ENCODE measurements at regions not wholly inside any gene's neighbourhood (a gene's known extent, or its start where the extent isn't known, plus 50 kb on each side); places are given as distances from the start of the nearest gene placed in this dataset.

- CTCF ChIA-PET = no interaction called here
Observed at GRCh38 chr1:232548691-232549090, 81.2 kb downstream of the SIPA1L2 start.

GRCh38 chr1:232547938-232548484 is 81.9 kb downstream of the SIPA1L2 start:
- no peak for FAIRE-seq
- Histone ChIP-seq H2AFZ (ENCODE audit: low read depth, low read length) (no peak overlapping the region), H3K4me3 (replicated peaks in 1 of 3; ENCODE audit: insufficient read depth in 1 of 3, low read depth in 1 of 3, low read length in 3 of 3) (no peak overlapping the region), H3K9me1 (replicated peaks; ENCODE audit: control insufficient read depth, extremely low read depth, insufficient read depth, low read length) (no peaks in the 10 kb centered on the region), H3K27me3 (ENCODE audit: control insufficient read depth in 2 of 2, insufficient read depth in 2 of 2, low read length in 2 of 2) (no peaks in the 10 kb centered on the region), H3K27ac (ENCODE audit: insufficient read depth, low read depth, low read length) (no peak overlapping the region), H3K9ac (replicated peaks; ENCODE audit: extremely low read depth, insufficient read depth, low read length) (no peak overlapping the region), H3K4me1 (ENCODE audit: control insufficient read depth, extremely low read depth, insufficient read depth, low read length) (no peaks in the 10 kb centered on the region), H3K4me2 (ENCODE audit: insufficient read depth, low read length) (no peak overlapping the region), H4K20me1 (replicated peaks; ENCODE audit: control insufficient read depth, extremely low read depth, insufficient read depth, low read length) (no peaks in the 10 kb centered on the region), H3K79me2 (ENCODE audit: control insufficient read depth, insufficient read depth, low read length) (no peaks in the 10 kb centered on the region), H3K36me3 (ENCODE audit: control insufficient read depth in 2 of 2, extremely low read depth in 1 of 2, insufficient read depth in 2 of 2, low read length in 2 of 2) (no peaks in the 10 kb centered on the region), H3K9me3 (replicated peaks; ENCODE audit: control insufficient read depth, insufficient read depth, low read length) (no peaks in the 10 kb centered on the region)
- intact Hi-C loops (cut with micrococcal nuclease) (no loop called here), dilution Hi-C loops (cut with MboI; ENCODE audit: extremely low pct_ligation_motif_present, low sequenced_read_pairs) (no loop called here)
- BruUV-seq (replicated peaks) = no TSS peak
- DNase-seq (ENCODE audit: low read depth, low spot score) = no peak
- no peak for TF ChIP-seq EZH2 (IDR thresholded peaks at IDR 0.05; ENCODE audit: borderline replicate concordance, low read depth, low read length, severe bottlenecking)
- ChIA-PET CTCF (no interaction called here), POLR2A (no interaction called here)

More at GRCh38 chr1:232548691-232549090, 81.2 kb downstream of the SIPA1L2 start:
- Histone ChIP-seq H3K27me3 (ENCODE audit: control insufficient read depth in 2 of 2, insufficient read depth in 2 of 2, low read length in 2 of 2) (no peaks in the 10 kb centered on the region), H2AFZ (ENCODE audit: low read depth, low read length) (no peak overlapping the region), H3K4me1 (ENCODE audit: control insufficient read depth, extremely low read depth, insufficient read depth, low read length) (peaks cover 4% of the 10 kb centered on the region), H3K9ac (replicated peaks; ENCODE audit: extremely low read depth, insufficient read depth, low read length) (no peak overlapping the region), H3K4me2 (ENCODE audit: insufficient read depth, low read length) (no peak overlapping the region), H4K20me1 (replicated peaks; ENCODE audit: control insufficient read depth, extremely low read depth, insufficient read depth, low read length) (no peaks in the 10 kb centered on the region), H3K79me2 (ENCODE audit: control insufficient read depth, insufficient read depth, low read length) (no peaks in the 10 kb centered on the region), H3K4me3 (replicated peaks in 1 of 3; ENCODE audit: insufficient read depth in 1 of 3, low read depth in 1 of 3, low read length in 3 of 3) (no peak overlapping the region), H3K9me3 (replicated peaks; ENCODE audit: control insufficient read depth, insufficient read depth, low read length) (no peaks in the 10 kb centered on the region), H3K36me3 (ENCODE audit: control insufficient read depth in 2 of 2, extremely low read depth in 1 of 2, insufficient read depth in 2 of 2, low read length in 2 of 2) (no peaks in the 10 kb centered on the region), H3K27ac (ENCODE audit: insufficient read depth, low read depth, low read length) (no peak overlapping the region), H3K9me1 (replicated peaks; ENCODE audit: control insufficient read depth, extremely low read depth, insufficient read depth, low read length) (no peaks in the 10 kb centered on the region)
- POLR2A ChIA-PET = no interaction called here
- dilution Hi-C loops (cut with MboI; ENCODE audit: extremely low pct_ligation_motif_present, low sequenced_read_pairs) (no loop called here), intact Hi-C loops (cut with micrococcal nuclease) (no loop called here)
- TF ChIP-seq CTCF (IDR thresholded peaks at IDR 0.05; ENCODE audit: extremely low read depth in 1 of 2, insufficient read depth in 1 of 2, low read depth in 1 of 2, low read length in 2 of 2) (no peak), POLR2AphosphoS5 (IDR thresholded peaks at IDR 0.05; ENCODE audit: insufficient read depth, low read depth, low read length) (no peak)
- no TSS peak for BruUV-seq (replicated peaks)
- no peak for DNase-seq (ENCODE audit: low read depth, low spot score)
- no peak for FAIRE-seq

All from endothelial cell of umbilical vein (primary cell).